Activated naive CD4-positive, alpha-beta T cell treated with anti-CD3 and anti-CD28 coated beads, Interleukin-2, amount 50 U/mL, for 16 hours (primary cell): ENCODE measurements at regions not wholly inside any gene's neighbourhood (a gene's known extent, or its start where the extent isn't known, plus 50 kb on each side); places are given as distances from the start of the nearest gene placed in this dataset.
"Not testable (repeated sequence)": the region's sequence is repeated elsewhere in the genome, so short reads cannot be mapped to it uniquely, and the experiment has no call there.

ENCODE experiments used
- DNase-seq: peaks from one replicate; pipeline ENCODE4 v3.0.0-alpha.2; 2020

DNA sequence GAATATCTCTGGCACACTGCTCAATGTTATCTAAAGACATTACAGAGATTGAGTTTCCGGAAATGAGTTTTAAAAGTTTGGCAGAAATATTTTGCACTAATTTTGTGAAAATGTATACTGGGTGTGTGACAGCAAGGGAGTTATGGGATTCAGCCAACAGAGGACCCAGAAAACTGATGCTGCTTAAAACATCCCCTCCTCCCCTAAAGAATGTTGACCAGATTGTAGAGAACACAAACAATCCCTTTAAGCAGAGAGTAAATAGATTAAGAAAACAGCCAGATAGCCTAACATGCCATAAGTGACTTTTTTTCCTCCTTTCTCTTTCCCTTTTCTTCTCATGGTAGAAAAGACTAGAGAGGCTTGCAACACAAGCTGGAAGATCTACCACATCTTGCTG is 928.0 kb upstream of the ALCAM start:
- DNase-seq = no peak

DNA sequence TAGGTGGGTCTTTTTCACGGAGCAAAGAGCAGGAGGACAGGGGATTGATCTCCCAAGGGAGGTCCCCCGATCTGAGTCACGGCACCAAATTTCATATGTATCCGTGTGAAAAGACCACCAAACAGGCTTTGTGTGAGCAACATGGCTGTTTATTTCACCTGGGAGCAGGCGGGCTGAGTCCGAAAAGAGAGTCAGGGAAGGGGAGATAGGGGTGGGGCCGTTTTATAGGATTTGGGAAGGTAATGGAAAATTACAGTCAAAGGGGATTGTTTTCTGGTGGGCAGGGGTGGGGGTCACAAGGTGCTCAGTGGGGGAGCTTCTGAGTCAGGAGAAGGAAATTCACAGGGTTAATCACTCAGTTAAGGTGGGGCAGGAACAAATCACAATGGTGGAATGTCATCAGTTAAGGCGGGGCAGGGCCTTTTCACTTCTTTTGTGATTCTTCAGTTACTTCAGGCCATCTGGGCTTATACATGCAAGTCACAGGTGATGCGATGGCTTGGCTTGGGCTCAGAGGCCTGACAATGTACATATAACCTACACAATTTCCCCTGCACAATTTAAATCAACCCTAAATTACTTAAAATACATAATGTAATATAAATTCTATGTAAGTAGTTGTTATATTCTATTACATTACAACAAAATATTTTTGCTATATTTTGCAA is 921.3 kb upstream of the ALCAM start:
- DNase-seq = not testable (repeated sequence)

DNA sequence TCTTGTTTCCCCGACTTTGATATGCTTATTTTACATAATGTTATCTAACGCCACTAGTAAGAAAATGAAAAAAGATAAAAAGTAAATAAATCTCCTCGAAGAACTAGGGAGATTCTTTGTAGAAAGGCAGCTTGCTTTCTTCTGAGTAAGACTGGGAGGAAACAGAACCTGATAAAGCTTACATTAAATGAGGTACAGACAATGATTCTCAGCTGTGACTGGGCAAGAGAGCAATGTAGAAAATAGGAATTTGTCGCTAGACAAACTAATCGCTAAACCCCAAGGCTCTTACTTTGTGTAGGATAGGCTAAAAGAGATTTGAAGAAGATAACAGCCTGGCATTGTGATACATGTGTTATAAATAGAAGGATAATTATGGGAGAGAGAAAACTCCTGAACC is 919.0 kb upstream of the ALCAM start:
- no peak for DNase-seq

DNA sequence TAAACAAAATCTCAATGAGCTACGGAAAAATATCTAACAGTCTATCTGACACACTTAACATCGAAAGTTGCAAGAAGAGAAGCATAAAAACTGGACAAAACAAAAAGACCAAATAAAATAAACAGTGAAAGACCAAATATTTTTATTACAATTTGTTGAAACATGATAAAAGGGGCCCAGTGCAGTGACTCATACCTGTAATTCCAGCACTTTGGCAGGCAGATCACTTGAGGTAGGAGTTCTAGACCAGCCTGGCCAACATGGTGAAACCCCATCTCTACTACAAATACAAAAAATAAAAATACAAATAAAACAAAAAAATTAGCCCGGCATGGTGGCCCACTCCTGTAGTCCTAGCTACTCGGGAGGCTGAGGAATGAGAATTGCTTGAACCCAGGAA is 914.0 kb upstream of the ALCAM start:
- no peak for DNase-seq

DNA sequence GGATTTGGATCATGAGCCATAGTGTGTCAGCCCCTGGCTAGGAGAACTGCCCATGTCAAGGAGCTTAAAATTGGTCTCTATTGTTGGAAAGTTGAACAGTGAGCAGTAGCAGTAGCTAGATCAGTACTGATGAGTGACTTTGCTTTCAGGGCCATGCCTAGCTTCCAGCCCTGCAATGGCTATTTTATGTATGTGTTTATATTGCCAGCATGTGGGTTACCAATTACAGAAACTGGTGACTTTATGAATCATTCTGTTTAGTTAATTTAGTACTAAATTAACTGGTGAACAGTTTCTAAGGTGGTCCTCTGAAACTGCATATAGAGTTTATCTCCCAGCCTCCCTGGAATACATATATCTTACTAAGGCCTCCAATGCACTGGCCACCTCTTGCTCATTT is 908.1 kb upstream of the ALCAM start:
- no peak for DNase-seq

DNA sequence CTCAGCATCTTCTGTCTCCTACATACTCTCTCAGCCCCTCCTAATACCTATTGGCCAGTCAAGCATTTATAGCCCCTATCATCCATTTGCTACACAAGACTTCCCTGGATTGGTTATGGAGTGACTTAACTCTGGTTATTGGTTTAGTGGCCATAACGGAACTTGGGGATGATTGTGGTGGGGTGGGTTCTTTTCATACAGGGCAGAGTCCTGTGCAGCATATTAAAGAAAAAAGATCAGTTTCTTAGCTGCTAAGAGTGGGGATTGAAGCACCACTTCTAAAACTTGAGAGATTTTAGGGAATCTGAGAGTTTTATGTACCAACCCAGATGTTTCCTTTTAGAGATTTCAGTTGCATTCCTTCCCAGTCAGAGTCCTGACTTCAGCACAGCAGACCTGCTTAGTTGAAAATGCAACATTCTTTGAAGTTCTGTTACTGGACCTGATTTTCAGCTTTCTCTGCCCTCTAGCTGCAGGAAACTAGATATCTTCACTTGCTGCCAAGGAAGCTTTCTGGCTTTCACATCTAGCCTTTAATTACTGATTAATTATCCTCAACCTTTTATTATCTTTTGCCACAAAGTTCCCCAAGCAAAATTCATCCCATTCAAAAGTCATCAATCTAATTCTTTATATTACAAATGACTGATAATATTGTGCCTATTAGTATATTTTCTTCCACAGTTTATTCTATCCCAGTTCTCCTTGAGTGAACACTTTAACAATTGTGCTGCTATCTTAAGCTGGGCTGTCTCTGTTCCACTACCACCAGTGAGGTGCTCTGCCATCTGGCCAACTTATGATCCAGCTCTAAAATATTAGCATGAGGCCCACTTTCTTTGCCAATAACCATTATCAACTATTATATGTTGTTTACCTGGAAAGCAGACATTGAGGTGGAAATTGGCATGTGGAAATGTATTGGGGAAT is 906.0 kb upstream of the ALCAM start:
- no peak for DNase-seq

DNA sequence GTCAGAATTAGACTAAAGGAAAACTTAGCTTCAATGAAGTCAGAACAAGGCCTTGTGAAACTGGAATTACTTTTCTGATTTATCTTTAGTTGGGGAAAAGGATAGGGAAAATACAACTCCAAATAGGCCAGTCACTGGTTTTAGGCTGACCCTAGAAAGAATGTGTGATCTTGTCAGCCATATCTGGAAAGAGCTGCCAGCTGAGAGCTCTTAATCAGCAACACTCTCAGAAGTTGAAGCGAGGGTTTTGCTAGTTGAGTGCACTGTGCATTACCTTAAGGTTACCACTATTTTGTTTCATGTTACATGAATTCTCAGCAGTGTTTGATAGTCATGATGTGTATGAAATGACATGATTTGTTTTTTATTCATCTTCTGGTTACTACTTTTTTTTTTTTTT is 905.3 kb upstream of the ALCAM start:
- DNase-seq = no peak

DNA sequence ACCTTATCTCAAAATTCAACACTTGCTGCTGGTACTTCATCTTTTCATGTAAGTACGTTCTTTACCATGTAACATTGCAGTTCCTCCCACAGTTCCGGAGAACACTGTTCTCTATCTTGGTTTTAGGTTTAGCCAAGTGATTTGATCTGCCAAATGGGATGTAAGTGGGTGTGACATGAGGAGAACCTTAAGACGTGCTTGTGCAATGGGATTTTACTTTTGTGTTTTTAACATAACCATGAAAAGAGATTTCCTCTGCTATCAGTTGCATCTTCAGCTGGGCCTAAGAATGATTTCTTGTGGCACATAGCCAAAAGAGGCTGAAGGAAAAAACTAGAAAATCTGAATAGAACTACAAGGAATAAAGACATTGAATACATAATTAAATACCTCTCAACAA is 894.5 kb upstream of the ALCAM start:
- DNase-seq = no peak

DNA sequence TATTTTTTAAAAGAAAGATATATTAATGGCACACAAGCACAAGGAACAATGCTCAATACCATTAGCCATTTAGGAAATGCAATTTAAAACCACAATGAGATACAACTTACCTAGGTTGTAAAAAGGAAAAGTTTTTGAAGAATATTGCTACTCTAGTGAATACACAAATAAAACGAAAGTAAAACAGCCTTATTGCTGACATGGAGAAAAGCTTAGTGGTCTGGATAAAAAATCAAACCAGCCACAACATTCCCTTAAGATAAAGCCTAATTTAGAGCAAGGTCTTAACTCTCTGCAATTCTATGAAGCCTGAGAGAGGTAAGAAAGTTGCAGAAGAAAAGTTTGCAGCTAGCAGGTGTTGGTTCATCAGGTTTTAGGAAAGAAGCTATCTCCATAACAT is 892.7 kb upstream of the ALCAM start:
- DNase-seq = no peak

DNA sequence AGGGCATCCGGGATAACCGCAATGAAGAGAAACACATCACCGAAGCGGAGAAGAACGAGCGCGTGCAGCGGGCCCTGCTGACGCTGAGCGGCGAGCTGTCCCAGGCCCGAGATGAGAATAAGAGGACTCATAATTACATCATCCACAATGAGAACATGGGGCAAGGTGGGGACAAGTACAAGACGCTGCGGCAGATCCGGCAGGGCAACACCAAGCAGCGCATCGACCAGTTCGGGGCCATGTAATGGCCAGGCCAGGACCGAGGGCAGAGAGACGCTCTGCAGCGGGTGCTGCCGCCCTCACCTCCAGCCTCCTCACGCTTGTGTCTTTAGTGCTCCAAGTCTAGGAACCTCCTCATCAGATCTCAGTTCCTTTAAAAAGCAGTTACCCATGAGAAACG is 863.7 kb upstream of the ALCAM start:
- DNase-seq = no peak

DNA sequence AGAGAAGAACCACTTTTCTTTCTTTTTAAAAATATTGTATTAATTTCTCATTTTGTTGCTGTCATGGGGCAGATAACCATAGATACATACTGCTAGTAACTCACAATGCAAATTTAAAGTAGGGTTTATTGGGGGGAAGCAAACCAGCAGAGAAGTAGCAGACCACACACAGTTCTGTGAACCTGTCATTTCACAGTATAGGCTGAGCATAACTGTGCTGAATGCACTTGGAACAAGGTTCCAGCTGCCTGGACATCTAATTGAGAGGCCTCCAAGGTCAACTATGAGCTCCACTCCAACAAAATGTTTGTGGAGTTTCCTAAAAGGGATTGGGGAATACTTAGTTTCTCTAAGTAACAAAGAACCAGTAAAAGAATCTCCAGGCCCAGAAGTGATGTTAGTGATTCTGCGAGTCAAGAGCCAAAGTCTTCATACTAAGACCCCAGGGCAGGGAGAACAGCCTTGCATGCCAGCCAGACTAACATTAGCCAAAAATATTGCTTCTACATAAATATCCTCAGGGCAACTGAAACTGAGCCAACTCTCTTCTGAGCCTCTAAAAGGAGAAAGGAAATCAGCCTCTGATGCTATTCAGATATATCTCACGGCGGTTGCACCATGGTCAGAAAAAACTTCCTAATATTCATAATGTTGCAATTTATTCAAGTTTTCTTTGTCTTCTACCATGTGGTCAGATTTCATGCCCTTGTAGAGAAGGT is 856.4 kb upstream of the ALCAM start:
- no peak for DNase-seq

DNA sequence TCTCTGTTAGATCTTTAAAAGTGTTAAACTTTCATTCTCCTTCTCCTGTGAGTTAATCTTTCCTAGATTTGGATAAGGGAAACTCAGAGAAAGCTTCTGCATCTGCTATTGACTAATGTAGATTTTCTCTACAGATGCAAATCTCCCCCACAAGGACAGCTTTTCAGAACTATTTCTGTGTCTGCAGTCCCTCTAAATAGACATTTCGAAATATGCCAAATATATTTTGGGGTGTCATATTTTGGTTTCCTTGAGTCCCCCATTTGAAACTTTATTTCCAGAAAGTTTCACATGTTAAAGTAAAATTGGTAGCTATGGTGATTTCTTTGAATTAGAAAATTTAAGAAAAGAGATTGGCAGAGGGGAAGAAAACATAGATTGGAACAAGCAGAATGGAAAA is 852.3 kb upstream of the ALCAM start:
- no peak for DNase-seq

DNA sequence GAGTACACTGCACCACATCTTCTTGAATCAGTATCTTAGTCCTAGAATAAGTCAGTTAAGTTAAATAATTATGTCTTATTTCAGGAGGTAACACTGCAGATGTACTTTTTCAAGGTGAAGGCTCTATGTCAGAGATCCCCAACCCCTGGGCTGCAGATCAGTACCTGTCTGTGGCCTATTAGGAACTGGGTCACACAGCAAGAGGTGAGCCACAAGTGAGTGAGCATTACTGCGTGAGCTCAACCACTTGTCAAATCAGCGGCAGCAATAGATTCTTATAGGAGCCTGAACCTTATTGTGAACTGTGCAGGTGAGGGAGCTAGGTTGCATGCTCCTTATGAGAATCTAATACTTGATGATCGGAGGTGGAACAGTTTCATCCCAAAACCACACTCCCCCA is 851.9 kb upstream of the ALCAM start:
- no peak for DNase-seq

DNA sequence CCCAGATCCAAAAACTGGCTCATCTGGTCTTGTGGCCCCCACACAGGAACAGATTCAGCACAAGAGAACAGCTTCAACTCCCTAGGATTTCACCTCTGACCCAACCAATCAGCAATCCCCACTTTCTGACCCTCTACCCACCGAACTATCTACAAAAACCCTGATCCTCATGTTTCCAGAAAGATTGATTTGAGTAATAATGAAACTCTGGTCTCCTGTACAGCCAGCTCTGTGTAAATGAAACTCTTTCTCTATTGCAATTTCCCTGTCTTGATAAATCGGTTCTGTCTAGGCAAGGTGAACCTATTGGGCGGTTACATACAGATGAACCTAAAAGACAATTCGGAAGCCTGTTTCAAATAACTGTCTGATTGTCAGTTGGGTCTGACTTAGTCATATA is 847.6 kb upstream of the ALCAM start:
- no peak for DNase-seq

DNA sequence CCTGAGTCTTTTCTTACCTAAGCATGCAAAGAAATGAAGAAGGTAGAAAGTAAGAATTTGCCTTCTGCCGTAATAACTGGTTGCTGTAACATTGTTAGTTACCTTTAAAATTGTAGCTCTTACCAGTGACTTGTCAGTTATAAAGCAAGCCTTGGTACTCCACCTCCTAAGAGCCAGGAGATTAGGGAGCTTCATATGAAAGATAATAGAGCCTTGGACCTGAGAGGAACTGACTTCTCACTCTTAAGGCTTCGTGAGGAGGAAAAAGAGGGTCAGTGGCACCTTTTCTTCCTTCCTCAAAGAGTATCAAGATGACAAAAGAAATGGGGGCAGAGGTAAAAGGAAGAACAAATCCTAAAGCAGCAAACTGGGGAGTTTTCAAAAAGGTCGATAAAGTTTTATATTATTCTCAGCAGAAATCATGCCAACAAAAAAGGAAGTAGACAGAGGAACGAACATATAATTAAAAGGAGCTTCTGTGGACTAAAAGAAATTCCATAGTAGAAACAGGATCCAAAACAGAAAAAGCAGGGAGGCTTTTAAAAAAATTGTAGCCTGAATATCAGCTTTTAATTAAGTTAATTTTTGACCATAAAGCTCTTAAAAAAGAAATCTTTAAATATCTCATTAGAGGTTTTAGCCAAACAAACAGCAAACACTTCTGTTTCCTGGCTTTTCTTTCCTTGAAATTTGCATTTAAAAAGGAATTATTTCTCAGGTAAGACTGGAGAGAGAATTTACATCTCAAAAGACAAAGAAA is 847.1 kb upstream of the ALCAM start:
- no peak for DNase-seq

DNA sequence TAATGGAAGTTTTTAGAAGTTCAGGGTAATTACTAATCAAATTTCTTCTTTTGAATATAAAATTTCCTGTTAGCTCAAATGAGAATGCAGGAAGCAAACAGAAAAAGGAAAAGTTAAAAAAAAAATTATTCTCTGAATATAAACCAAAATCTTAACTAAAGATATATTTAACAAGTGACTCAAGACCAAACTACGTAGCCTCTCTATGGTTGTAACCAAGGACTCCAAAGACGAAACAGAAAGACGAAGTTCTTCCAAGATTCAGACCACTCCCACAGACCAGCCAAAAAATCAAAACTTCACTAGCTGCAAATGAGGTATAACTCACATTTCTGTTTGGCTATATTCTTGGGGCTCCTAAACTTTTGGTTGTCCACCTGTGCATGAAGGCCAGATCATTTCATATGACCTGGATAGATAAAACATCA is 846.5 kb upstream of the ALCAM start:
- no peak for DNase-seq

DNA sequence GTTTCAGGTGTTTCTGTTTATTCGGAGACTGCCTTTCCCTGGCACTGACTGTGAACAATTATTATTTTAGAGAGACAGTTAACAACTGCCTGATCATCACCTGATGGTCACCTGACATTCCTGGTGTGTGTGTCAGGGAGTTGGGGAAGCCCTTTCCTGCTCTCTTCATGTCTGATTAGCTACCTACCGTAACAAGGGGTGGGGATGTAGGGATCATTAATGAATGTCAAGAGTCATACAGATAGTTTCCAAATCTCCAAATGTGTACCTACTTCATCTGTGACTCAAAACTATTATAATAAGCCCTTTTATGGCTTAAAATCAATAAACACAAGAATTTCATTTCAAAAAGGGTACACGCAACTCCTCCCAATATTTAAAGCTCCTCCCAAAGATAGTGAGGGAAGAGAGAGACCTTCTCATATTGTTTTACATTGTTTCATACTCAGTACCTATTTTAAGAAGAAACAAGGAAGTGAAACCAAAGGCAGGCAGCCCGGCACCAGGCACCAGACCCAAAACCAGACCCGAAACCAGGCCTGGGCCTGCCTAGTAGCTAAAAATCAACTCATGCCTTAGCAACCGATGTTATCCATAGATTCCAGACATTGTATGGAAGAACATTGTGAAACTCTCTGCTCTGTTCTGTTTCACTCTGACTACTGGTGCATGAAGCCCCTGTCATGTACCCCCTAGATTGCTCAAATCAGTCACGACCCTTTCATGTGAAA is 844.9 kb upstream of the ALCAM start:
- no peak for DNase-seq

DNA sequence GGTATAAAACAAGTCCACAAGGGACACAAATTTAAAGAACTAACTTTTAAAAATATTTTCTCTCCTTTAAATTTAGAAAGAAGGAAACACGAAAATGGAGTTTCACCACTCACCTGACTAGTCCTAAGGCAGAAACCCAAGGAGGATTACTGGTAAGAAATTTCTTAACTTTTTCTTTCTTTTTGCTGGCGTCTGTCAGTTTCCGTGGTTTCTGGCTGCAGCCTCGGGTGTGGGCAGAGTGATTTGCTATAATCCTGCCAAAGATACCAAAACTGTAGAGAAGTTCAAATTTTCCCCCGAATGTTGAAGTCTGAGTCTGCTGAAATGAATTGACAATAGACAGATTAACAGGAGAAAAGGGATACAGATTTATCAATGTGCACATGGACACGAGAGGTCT is 843.6 kb upstream of the ALCAM start:
- no peak for DNase-seq

DNA sequence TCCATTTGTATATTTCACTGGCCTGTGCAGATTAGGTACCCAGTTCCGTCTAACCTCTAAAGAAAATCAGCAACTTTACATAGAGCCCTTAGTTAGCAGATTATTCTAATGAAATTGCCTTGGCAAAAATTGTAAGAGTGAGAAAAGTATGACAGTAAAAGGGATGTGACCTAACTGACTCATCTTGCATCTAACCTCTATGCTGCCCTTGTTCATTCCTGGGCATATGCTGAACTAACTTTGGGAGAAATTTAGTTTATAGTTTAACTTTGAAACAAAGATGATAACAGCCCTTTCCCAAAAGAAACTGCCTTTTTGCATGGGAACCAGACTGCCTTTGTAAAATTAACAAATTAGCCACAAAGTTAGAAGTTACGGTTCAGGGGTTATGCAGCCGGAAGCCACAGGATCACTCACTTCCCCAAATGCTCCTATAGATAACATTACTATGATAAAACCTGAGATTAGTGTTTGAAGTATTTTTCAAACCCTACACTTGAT is 839.8 kb upstream of the ALCAM start:
- no peak for DNase-seq

DNA sequence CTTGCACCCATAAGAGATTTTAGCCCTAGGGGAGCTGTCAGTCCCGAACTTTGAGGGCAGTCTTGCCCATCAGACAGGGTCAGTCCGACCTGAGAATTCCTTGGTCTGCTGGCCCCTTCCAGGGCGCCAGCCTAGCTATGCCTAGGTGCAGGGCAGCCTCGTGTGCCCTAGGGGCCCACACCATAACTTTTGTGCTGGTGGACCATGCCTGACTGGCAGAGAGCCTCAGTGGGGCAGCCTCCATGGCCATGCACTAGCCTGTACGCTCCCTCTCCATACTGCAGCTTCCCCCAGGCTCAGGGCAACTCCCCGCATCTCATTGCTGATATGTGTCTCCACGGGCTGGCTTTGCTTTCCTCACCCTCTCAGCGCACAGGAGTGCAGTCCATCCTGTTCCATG is 835.8 kb upstream of the ALCAM start:
- no peak for DNase-seq

DNA sequence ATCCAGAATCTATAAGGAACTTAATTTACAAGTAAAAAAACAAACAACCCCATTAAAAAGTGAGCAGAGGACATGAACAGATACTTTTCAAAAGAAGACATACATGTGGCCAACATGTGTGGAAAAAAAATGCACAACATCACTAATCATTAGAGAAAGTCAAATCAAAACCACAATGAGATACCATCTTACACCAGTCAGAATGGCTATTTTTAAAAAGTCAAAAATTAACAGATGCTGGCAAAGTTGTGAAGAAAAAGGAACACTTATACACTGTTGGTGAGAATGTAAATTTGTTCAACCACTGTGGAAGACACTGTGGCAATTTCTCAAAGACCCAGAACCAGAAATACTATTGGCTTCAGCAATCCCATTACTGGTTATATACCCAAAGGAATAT is 830.0 kb upstream of the ALCAM start:
- no peak for DNase-seq

DNA sequence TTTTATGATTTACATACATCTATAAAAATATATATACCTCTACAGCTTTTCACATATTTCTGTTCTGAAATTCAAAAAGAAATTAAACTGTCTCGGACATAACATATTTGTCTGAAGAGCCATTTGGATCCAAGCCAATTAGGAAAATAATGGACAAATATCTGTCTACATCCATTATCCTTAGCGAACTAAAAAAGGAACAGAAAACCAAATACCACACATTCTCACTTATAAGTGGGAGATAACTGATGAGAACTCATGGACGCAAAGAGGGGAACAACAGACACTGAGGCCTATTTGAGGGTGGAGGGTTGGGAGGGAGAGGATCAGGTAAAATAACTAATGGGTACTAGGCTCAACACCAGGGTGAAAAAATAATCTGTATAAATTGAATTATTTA is 829.4 kb upstream of the ALCAM start:
- DNase-seq = no peak
